ENCODE measurements at regions not wholly inside any gene's neighbourhood (a gene's known extent, or its start where the extent isn't known, plus 50 kb on each side); places are given as distances from the start of the nearest gene placed in this dataset.

GRCh38 chr7:82592416-82592815, 148.8 kb upstream of the CACNA2D1 start:
- TF ChIP-seq CTCF (IDR thresholded peaks at IDR 0.05; ENCODE audit: insufficient read depth, low read depth, low read length): no peak
- no peak for TF ChIP-seq EZH2 (IDR thresholded peaks at IDR 0.05; ENCODE audit: insufficient read depth, low read length)
